Daoy (cell line): ENCODE measurements at regions not wholly inside any gene's neighbourhood (a gene's known extent, or its start where the extent isn't known, plus 50 kb on each side); places are given as distances from the start of the nearest gene placed in this dataset.
A peak's percentile ranks its signal among the peaks of the same experiment; 100 is the strongest.

Source experiments
- DNase-seq: peaks from one replicate; pipeline ENCODE4 v3.0.0-alpha.2; 2015; ENCODE audit warnings: low read depth

DNA sequence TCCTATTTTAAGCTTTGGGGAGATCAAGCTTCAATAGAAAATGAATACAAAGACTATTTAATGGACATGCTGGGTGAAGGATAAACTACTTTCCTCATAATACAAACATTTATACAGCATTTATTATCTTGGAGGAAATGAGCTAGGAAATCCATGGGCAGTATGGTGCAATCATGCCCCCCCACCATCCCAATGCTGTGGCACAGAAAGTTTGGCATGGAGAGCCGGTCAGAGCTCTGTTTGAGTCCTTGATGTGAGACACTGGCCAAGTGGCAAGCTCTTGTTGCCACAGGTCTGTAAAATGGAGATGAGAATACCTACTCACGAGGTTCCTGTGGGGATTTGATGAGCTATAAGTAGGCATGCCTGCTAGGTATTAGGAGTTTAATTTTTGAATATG is 120.6 kb downstream of the MAB21L3 start:
- no peak for DNase-seq

DNA sequence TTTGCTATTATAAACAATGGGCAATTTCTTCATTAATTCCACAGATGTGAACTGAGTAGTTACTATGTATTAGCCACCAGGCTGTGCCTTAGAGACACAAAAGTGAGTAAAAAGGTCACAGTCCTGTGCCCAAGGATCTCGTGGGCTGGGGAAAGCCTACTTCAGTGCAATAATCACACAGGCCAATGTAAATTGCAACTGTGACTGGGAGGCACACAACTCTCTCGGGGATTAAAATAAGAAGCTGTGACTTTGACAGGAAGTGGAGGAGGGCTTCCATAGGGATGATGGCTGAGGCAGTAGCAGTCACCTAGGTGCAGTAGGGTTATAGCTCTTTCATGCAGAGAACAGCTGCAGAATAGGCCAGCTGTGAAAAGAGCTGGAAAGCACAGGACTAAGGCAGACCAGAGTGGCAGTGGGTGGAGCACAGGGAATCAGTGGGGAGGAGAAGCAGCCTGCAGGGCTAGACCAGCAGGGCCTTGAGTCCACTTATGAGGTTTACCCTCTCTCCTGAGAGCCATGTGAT is 121.9 kb downstream of the MAB21L3 start:
- DNase-seq: no peak

DNA sequence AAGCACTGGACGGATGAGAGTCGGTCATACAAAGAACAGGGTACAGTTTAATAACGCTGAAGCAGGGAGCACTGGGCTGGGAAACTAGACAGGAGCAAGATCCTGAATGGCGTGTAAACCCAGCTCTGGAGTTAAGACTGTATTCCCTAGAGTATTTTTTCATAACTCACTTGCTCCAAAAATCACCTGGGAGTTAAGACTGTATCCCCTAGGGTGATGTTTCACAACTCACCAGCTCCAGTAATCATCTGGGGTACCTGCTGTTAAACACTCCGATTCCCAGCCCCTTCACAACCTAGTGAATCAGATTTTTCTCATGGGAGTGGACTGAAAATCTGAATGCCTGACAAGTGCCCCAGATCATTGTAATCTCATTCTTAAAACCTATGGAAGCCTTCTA is 123.2 kb downstream of the MAB21L3 start:
- no peak for DNase-seq

DNA sequence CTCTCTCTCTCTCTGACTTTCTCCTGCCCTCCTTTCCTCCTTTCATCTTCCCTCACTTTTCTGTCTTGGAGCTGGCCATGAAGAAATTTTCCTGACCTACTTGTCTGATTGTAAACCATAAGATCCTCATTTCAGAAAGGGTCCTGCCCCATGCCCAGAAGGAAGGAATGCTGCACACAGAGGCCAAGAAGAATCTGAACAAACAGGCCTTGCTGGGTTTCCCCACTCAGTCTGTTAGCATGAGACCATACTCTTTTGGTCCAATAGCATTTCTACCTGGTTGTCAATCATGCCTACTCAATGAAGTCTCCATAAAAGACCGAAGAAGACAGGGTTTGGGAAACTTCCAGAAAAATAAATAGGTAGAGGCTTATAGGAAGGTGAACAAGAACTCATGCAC is 128.7 kb downstream of the MAB21L3 start:
- no peak for DNase-seq

DNA sequence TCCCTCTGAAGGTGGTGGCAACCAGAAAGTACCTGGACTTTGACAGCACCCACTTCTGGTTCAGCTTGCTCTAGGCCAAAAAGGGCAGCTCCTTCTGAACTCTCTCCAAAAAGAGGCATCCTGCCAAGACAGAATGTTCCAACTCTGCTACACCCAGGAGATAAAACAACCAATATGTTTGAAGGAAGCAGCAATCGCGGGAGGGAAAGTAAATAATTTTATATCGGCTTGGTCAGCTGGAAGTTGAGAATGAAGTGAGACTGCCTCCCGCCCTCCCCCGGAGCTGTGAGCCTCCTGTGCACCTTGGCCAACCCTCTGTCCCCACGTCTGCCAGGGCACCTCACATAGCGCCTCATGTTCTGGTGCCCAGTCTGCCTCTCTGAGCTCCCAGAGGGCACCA is 130.3 kb upstream of the ATP1A1 start:
- DNase-seq: no peak

DNA sequence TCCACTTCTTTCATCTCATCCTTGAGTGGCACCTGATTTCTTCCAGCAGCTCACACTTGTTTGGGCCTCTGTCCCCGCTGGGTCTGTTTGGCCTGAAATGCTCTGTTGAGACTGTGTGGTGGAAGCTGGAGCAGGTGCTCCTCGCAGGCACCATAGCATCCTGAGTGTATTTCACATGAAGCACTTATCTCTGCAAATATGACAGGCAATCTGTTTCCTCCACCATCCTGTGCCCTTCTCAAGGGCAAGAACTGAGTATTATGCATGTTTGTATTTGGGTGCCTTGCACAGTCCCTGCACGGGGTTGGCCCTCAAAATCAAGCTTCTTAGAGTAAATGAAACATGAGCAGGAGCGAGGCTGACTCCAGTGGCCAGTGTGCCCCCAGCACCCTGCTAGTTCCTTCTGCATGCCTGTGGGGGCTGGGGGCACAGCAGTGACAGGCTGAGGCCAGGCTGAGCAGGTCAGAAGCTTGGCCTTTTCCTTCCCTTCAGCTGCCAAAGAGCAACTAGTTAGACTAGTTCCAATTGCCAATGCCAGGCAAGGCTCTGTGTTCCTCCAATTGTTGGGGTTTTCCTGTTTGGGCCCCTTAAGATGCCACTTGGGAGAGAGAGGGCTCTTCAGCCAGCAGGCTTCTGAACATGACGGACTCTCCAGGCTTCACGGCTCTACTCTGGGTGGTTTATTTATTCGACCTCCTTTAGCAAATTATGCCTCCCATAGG is 129.6 kb upstream of the ATP1A1 start:
- DNase-seq: no peak

DNA sequence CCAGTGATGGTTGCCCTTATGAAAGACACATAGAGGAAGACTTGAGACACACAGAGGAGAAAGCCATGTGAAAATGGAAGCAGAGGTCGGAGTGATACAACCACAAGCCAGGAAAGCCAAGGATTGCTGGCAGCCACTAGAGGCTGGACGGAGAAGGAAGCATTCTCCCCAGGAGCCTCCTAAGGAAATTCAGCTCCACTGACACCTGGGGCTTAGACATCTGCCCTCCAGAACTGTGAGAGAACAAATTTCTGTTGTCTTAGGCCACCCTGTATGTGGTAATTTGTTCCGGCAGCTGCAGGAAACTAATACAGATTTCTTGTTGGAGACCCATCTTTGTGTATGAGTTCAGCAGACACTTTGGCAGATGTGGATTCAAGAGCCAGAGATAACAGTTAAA is 126.9 kb upstream of the ATP1A1 start:
- no peak for DNase-seq

DNA sequence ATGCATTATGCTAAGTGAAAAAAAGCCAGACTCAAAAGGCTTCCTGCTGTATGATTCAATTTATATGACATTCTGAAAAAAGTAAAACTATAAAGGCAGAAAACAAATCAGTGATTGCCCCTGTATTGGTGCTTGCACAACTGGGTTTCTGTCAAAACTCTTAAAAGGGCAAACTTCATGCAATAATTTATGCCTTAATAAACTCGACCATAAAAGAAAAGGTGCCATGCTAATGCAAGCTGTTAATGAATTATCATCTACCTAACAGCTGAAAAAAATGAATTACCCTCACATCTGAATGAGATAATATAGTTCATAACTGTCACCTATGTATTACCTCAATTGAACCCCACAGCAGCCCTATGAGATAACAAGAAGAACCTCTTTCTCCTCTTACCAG is 120.8 kb upstream of the ATP1A1 start:
- DNase-seq: no peak

DNA sequence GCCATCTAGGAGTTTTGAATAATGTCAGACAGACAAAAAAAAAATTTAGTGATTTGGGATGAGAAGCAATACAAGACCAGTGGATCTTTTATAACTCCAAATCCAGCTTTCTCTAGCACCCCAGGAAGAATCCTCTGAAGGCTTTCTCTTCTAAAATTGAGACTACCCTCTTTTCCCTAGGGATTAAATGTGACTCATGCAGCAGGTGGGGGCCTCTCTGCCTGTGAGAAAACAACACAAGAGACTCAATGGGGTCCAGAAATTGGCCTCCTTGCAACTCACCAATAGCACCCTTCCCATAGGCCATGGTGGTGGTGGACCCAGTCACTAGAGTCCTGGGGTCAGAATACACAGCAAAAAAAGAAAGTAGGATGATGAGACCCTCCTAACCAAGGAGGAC is 120.3 kb upstream of the ATP1A1 start:
- no peak for DNase-seq

DNA sequence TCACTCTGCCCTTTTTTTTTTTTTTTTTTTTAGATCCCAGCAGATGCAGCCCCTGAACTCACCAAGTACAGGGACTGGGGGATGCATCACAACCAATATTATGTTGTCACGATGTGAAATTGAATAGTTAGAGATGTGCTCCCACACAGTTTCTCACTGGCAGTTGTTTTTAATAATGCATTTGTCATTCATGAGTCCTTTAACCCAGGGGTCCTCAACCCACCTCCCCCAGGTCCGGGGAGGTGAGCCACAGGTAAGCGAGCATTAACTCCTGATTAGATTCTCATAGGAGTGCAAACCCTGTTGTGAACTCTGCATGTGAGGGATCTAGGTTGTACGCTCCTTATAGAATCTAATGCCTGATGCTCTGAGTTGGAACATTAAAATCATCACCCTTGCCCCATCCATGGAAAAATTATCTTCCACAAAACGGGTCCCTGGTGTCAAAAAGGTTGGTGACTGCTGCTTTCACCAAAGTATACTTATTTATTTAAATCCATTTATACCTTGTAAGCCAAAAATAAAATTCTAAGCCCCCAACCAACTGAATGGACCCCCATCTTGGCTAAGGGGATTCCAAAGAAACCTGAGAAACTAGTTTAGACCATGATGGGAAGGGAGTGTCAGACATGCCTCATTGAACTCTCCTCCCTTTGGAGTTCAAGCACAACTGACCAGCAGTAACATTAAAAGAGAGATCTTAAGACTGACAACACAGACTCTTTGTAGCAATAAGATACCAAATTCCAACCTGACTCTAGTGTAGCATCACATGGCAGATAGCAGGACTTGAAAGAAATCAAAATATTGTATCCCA is 119.3 kb upstream of the ATP1A1 start:
- DNase-seq: no peak

DNA sequence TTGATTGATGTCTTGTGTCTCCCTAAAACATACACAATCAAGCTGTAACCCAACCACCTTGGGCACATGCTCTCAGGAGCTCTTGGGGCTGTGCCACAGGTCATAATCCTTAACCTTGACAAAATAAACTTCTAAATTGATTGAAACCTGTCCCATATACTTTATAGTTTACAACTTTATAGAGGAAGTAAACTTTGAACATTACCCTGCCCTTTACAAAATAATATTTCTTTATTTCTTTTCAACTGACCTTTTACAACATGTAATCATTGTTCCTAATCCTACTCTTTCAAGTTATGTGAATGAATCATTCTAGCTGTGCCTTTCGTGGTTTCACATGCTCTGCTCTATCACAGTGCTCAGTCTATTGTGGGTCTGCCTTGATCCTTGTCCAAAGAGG is 118.3 kb upstream of the ATP1A1 start:
- peak; percentile 20 for DNase-seq

DNA sequence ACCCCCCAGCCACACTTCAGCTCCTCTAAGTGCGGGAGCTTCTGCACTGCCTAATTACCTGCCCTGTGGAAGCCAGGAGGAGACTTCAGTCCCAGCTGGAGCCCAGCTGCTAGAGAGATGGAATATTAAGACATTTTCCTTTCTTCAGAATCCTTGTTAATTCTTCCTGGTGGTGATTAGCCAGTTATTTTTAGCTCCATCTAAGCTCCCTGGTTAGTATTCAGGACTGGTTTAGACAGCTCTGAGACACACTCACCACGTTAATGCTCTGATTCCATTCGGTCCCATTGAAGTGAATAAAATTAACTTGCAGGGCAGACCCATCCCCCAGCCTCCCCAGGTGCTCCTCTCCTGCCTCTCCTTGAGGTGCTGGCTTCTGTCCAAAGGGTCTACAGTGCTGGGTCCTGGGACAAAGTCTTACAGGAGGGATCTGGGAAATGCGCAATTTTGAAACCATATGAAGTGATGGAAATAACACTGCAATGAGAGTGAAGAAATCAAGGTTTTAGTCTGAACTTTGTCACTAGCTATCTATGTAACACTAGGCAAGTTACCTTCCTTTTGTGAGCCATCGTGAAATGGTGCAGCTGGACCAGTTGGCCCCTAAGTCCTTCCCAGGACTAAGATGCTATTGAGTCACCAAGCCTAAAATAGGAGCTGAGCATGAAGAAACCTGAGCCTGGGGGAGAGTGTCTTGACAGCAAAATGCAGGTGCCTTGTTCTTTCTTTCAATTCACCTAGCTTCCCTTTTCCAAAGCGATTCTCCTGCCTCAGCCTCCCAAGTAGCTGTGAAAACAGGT is 117.4 kb upstream of the ATP1A1 start:
- DNase-seq: no peak

DNA sequence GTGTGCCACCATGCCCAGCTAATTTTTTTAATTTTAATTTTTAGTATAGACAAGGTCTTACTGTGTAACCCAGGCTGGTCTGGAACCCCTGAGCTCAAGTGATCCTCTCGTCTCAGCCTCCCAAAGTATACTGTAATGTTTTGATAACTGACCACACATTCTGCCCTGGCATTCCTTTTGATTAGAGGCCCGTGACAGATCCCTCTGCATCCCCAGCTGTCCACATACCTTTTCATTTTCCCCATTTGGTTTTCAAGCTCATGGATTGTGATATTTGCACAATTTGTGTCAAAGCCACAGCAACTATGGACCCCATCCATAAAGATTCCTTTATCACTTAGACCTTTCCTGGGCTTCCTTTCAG is 116.8 kb upstream of the ATP1A1 start:
- peak; percentile 33 for DNase-seq

DNA sequence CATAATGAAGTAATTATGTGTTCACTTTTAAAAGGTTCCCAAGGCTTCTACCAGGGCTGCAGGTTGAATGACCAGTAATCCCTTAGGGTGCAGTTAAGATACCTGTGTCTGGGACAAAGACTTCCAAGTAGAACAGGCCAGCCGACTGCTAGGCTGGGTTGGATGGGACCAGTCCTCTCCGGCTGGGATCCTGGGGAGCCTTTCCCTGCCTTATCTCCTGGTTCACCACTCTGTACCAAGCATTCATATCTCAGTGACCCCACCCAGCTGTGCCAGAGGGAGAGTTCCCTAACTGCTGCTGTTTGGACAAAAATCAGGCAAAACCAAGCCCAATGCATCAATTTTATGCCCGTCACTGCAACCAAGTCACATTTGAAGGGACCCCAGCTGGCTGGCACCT is 116.2 kb upstream of the ATP1A1 start:
- no peak for DNase-seq

DNA sequence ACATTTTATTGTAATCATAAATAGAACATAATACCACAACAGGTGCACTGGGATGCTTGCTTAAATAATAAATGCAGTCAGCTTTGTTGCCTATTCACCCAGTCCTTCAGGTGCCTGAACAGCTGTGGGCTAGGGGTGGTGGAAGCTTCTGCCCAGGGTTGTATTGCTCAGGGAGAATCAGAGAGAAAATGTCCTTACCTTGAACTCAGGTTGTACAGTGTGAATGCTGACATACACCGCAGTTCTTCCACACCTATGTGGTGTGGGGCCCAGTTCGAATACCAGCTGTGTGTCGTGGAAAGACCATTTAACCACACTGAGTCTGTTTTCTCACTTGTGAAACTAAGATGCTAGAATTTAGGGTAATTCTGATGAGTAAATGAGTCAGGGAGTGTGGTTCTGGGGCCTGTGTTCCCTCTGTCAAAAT is 115.7 kb upstream of the ATP1A1 start:
- DNase-seq: no peak

DNA sequence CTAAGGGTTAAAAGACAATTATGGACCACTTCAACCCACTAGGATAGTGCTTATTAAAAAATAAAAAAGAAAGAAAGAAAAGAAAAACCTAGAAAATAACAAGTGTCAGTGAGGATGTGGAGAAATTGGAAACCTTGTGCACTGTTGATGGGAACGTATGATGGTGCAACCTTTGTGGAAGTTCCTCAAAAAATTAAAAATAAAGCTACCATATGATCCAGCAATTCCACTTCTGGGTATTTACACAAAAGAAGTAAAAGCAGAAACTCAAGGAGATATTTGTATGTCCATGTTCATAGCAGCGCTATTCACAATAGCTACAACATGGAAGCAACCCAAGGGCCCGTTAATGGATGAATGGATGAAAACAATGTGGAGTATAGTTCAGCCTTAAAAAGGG is 115.2 kb upstream of the ATP1A1 start:
- DNase-seq: no peak

DNA sequence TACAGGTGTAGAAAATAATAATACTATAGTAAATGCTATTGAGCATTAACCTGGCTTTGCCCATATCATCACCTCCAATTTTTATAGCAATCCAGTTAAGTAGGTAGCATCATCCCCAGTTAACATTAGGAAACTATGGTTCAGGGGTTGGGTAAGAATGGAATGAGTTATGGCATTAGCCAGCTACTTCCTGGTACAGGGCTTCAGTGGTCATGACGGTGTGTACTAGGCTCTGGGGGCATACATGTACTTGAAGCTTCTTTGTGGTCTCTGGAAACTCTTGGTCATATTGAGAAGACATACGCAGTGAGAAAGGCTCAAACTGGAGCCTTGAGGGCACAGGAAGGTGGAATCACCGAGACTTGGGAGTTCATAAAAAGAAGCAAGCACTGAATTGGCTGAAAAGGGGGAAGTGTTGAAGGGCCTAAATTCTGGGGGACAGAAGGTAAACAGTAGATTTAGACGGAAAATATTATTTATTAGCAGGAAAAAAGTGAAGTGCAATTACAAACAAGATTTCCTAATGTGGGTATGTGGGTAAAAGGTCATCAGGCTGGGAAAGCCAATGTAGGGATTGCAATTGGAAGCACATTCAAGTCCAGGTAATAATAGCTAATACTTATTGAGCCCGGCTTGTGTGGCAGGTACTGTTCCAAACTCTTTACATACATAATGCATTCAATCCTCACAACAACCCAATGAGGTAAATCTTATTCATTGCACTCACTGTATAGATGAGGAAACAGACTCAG is 114.2 kb upstream of the ATP1A1 start:
- no peak for DNase-seq

DNA sequence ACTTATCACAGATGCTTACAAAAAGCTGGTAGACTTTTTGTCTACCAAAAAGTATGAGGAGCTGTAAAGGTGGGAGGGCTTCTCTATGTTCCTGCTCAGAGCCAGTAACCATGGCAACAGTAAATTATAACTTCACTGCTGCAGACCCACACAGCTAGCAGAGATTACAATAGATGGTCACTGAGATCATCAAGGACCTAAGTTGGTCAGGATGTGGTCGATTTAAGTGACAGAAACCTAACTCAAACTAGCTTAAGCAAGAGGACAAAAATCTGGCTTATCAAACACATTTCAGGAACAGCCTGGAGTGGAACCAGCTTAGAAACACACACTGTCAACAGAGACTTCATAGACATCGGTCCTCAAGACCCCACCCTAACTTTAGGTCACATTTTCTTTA is 113.4 kb upstream of the ATP1A1 start:
- no peak for DNase-seq

DNA sequence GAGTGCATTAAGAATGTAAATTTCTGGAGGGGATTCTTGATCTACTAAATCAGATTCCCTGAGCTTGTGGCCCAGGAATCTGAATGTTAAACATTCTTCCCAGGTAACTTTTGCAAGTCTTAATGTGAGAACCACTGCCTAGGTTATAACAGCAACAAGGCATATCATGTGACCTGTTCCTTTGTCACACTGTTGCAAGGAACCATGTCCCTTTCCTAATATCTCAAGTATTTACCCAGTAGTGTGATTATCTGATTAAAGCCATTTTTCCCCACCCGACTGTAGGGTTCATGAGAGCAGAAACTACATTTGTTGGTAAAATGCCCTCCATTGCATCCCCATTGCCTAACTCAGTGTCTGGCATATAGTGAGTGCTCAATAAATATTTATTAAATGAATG is 112.9 kb upstream of the ATP1A1 start:
- DNase-seq: no peak

DNA sequence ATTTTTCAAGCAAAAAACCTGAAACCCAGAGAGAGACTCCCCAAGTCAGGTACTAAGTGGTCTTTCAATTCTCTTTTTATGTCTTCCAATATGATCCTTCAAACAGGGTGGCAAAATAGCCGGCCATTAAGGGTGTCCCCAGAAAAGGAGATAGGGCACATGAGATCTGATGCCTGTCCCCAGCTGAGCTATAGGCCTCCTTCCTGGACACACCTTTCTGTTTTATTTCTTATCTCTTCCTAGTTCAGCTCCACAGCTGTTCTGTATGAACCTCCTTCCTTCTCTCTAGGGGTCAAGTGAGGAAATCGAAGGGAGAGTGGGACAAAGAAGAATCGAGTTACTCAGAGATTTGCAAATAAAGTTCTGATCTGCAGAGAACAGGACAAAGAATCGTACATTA is 112.4 kb upstream of the ATP1A1 start:
- no peak for DNase-seq

DNA sequence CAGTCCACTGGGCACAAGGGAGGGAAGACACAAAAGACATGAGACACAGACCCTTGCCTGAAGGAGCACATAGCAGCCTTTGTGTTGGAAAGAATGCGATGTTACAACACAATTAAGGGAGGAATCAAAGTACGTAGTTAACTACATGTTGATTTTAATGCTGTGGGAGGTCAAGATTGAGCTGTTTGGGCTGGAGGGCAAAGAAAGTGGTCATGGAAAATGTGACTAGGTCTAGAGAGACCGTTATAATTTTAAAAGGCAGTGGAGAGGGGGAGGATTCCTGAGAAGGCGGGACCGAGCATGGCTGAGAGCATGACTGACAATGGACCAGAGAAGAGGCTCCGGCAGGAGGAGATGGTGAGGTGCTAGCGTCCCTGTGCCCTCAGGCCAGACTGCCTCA is 111.8 kb upstream of the ATP1A1 start:
- no peak for DNase-seq
